Colonic mucosa (tissue), 4 donors: ENCODE measurements at regions not wholly inside any gene's neighbourhood (a gene's known extent, or its start where the extent isn't known, plus 50 kb on each side); places are given as distances from the start of the nearest gene placed in this dataset. TPM values are rescaled to one million over a fixed set of nuclear protein-coding genes. Genes with fewer than 3 reads are reported as not detected.

Experiments
- DNase-seq: peaks from one replicate; pipeline ENCODE4 v3.0.0-alpha.2; 2020
- H3K27ac ChIP-seq: fragments of 200-600 bp; one replicate; pipeline ENCODE4 v1.8.0; 2021
- H3K27me3 ChIP-seq: fragments of 200-600 bp; one replicate; pipeline ENCODE4 v1.8.0; 2021
- H3K36me3 ChIP-seq: fragments of 200-600 bp; one replicate; pipeline ENCODE4 v1.8.0; 2021
- H3K4me1 ChIP-seq: fragments of 200-600 bp; one replicate; pipeline ENCODE4 v1.8.0; 2021; ENCODE audit warnings: mild to moderate bottlenecking
- H3K4me3 ChIP-seq: fragments of 200-600 bp; one replicate; pipeline ENCODE4 v1.8.0; 2021
- H3K9ac ChIP-seq, 2 donors: one replicate each; pipeline ENCODE4 v1.7.0; 2013; ENCODE audit warnings: control low read depth in 2 of 2, low read depth in 2 of 2, low read length in 2 of 2
- H3K9me3 ChIP-seq: fragments of 200-600 bp; one replicate; pipeline ENCODE4 v1.8.0; 2021
- intact Hi-C: fragments of 100-400 bp; cut with DNase I; formaldehyde crosslinking; loops from one replicate; pipeline ENCODE4 v1.14.1; 2022
- microRNA-seq: library from miRNA; unstranded; fragments of <30 nt; microRNA quantifications from one replicate; pipeline ENCODE4, GENCODE V29; 2019
- TF ChIP-seq, protein P1 (sequence below): fragments of 200-600 bp; IDR thresholded peaks from one replicate; pipeline ENCODE4 v1.8.0; 2022; ENCODE audit warnings: antibody characterized with exemption, mild to moderate bottlenecking
- donor health status: healthy.
- donor health status: DM: no; HTN: no; CAD: no.
- donor health status: DM: no; HTN: no; CAD: no.

DNA sequence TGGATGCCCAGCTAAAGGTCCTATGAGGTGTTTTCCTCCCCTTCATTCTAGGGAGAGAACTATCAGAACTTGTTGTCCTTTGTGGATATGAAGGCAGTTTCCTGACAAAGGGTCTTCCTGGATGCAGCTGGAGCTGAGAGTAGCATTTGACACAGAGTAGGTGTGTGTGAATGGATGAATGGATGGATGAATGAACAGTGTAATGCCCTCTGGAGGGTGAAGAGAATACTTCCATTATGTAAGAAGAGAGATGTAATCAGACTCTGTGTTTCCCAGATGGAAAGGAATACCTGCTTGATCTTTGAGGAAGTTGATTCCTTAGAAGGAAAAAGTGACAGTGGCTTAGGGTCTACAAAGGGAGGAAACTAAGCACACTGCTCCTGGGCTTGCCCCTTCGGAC, 55.4 kb upstream of the AADAT start:
- intact Hi-C loops, result no loop called here

DNA sequence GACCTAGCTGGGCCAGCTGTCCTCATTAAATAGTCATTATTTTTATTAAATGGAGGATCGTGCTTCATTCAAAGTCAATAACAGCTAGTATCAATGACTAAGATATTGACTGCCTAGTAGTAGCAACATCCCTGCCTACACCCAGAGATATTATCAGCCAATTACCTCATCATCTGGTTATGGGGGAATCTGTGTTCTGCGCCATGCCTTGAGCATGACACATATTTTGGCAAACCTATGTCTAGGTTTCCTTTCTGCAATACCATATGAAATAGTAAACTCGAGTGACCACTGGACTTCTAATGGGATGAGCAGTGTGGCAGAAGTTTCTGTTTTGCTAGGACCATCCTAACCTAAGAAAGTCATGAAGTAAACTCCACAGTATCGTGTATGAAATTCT, 50.0 kb upstream of the AADAT start:
- Histone ChIP-seq H3K4me1 (no peaks in the 10 kb centered on the region), H3K27me3 (no peaks in the 10 kb centered on the region), H3K9me3 (no peaks in the 10 kb centered on the region), H3K27ac (no peak overlapping the region), H3K4me3 (no peak overlapping the region), H3K36me3 (no peaks in the 10 kb centered on the region), H3K9ac (no peak overlapping the region)
- intact Hi-C loops, result loop anchor here (5.0 kb wide), 1 partner anchor 713 kb away; no protein-coding TSS in a partner anchor
- TF ChIP-seq, protein P1, sequence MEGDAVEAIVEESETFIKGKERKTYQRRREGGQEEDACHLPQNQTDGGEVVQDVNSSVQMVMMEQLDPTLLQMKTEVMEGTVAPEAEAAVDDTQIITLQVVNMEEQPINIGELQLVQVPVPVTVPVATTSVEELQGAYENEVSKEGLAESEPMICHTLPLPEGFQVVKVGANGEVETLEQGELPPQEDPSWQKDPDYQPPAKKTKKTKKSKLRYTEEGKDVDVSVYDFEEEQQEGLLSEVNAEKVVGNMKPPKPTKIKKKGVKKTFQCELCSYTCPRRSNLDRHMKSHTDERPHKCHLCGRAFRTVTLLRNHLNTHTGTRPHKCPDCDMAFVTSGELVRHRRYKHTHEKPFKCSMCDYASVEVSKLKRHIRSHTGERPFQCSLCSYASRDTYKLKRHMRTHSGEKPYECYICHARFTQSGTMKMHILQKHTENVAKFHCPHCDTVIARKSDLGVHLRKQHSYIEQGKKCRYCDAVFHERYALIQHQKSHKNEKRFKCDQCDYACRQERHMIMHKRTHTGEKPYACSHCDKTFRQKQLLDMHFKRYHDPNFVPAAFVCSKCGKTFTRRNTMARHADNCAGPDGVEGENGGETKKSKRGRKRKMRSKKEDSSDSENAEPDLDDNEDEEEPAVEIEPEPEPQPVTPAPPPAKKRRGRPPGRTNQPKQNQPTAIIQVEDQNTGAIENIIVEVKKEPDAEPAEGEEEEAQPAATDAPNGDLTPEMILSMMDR, result no peak
- no peak for DNase-seq

More for the DNA sequence above, 55.4 kb upstream of the AADAT start:
- H3K9me3 ChIP-seq, result no peaks in the 10 kb centered on the region
- TF ChIP-seq, protein P1, result no peak
- H3K27ac ChIP-seq, result no peak overlapping the region
- H3K27me3 ChIP-seq, result no peaks in the 10 kb centered on the region
- H3K4me3 ChIP-seq, result no peak overlapping the region
- H3K36me3 ChIP-seq, result no peaks in the 10 kb centered on the region
- no peak overlapping the region for H3K9ac ChIP-seq
- no peaks in the 10 kb centered on the region for H3K4me1 ChIP-seq
- no peak for DNase-seq

Small RNA genes lying in the stretch of these regions (microRNA-seq; reads per million reads assigned to microRNA genes)
- not detected for gene MIR6082
